ENCODE measurements at regions not wholly inside any gene's neighbourhood (a gene's known extent, or its start where the extent isn't known, plus 50 kb on each side); places are given as distances from the start of the nearest gene placed in this dataset.
A peak's percentile ranks its signal among the peaks of the same experiment; 100 is the strongest.
"Not testable (repeated sequence)": the region's sequence is repeated elsewhere in the genome, so short reads cannot be mapped to it uniquely, and the experiment has no call there.

DNA sequence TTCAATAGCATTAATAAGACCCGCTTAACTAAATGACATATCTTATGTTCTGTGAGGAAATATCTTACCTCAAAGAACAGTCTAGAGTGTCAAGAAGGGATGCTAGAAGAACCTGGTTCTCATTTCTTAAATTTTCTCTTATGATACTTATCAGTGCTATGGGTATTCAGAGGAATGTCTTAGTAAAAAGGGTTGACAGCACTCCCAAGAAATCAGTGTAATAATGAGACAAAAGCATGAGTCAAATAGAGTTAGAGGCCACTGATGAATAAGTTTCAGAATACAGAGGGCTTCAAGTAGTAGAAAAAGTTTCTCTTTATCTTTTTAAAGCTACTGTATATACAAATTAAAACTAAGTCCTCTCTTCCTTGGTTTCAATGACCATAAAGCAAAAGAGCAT is 242.8 kb downstream of the GJA1 start:
- ATAC-seq (ENCODE audit: low FRiP score) (no peak), DNase-seq (ENCODE audit: low spot score) (no peak)
- TF ChIP-seq CTCF (IDR thresholded peaks at IDR 0.05) = no peak

- TF ChIP-seq CTCF (IDR thresholded peaks at IDR 0.05) = no peak
- no peak for DNase-seq (ENCODE audit: low spot score)
- no peak for ATAC-seq (ENCODE audit: low FRiP score)
These were observed 244.6 kb downstream of the GJA1 start for GRCh38 chr6:121680058-121680457.

DNA sequence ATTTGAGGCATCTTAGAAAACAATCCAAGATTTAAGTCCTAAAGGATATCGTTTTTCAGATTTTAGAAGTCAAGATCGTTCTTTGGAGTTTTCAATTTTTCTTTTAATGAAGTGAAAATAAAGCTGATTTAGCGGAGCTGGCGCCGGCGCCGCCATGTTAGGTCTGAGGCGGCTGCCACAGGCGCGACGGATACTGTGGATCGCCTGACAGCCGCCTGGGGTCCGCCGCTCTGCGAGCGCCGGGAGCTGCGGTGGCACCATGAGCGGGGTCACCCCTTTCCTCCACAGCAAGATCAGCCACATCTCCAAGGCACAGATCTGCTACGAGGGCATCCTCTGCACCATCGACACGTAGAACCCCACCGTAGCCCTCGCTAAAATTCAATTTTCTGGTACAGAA is 247.2 kb downstream of the GJA1 start:
- ATAC-seq (ENCODE audit: low FRiP score) (no peak), DNase-seq (ENCODE audit: low spot score) (no peak)
- TF ChIP-seq CTCF (IDR thresholded peaks at IDR 0.05) = no peak

DNA sequence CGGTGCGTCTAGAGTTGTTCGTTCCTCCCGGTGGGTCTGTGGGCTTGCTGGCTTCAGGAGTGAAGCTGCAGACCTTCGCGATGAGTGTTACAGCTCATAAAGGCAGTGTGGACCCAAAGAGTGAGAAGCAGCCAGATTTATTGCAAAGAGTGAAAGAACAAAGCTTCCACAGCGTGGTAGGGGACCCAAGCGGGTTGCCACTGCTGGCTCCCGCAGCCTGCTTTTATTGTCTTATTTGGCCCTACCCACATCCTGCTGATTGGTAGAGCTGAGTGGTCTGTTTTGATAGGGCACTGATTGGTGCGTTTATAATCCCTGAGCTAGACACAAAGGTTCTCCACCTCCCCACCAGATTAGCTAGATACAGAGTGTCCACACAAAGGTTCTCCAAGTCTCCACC is 250.4 kb downstream of the GJA1 start:
- DNase-seq (ENCODE audit: low spot score); ATAC-seq (ENCODE audit: low FRiP score): not testable (repeated sequence)

GRCh38 chr6:121686611-121687023 is 251.2 kb downstream of the GJA1 start:
- no peak for TF ChIP-seq CTCF (IDR thresholded peaks at IDR 0.05)
- ATAC-seq (ENCODE audit: low FRiP score) (no peak), DNase-seq (ENCODE audit: low spot score) (no peak)

DNA sequence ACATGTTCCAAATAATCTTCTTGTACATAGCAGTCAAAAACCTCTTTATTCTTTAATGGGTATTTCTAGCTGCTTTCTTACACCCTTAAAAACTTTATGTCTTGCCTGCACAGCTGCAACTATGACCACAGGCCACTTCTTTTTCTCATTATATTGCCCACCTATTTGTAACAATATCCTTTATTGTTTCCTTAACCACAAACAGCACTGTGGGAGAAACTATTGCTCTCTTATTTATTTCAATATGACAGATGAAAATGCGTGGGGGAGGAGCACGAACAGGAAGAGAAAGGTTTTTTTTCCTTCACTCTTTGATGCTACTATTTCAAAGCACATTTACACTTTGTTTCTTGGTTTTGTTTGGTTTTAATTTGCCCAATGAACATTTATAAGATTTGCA is 253.5 kb downstream of the GJA1 start:
- ATAC-seq (ENCODE audit: low FRiP score) (no peak), DNase-seq (ENCODE audit: low spot score) (no peak)
- TF ChIP-seq CTCF (IDR thresholded peaks at IDR 0.05) = no peak

- no peak for TF ChIP-seq CTCF (IDR thresholded peaks at IDR 0.05)
- ATAC-seq (ENCODE audit: low FRiP score) (peak; percentile 74), DNase-seq (ENCODE audit: low spot score) (no peak)
These were observed 255.7 kb downstream of the GJA1 start for GRCh38 chr6:121691126-121691551.

GRCh38 chr6:121694389-121694788 is 258.9 kb downstream of the GJA1 start:
- TF ChIP-seq CTCF (IDR thresholded peaks at IDR 0.05) = no peak
- DNase-seq (ENCODE audit: low spot score) (no peak), ATAC-seq (ENCODE audit: low FRiP score) (peak; percentile 57)

All from omental fat pad (tissue), 3 donors.